Adrenal gland (tissue), 9 donors: ENCODE measurements at regions not wholly inside any gene's neighbourhood (a gene's known extent, or its start where the extent isn't known, plus 50 kb on each side); places are given as distances from the start of the nearest gene placed in this dataset.

Experiments
- DNase-seq, 7 donors: peaks; one replicate each; pipeline ENCODE4 v3.0.0-alpha.2; 2019 to 2020
- H3K27ac ChIP-seq, 5 donors: fragments of 200-600 bp; sonication (generic) in 4 of 5; 1 replicate in 3 of 5; 2 replicates in 2 of 5; pipeline versions ENCODE4 v1.5.1 to v1.8.0; 2016 to 2020; ENCODE audit warnings: mild to moderate bottlenecking in 1 of 5
- H3K27me3 ChIP-seq: fragments of 200-600 bp; 2 replicates; pipeline ENCODE4 v1.8.0; 2021
- H3K36me3 ChIP-seq, 2 donors: fragments of 200-600 bp; replicated peaks in 1 of 2; 1 replicate in 1 of 2; 2 replicates in 1 of 2; pipeline versions ENCODE4 v1.5.1 to v1.8.0; 2018 to 2022
- H3K4me1 ChIP-seq, 2 donors: fragments of 200-600 bp; replicated peaks in 1 of 2; 1 replicate in 1 of 2; 2 replicates in 1 of 2; pipeline versions ENCODE4 v1.5.1 to v1.8.0; 2018 to 2021
- H3K4me3 ChIP-seq, 4 donors: fragments of 200-600 bp; sonication (generic) in 3 of 4; one replicate each; pipeline ENCODE4 v1.5.1; 2016 to 2018
- H3K9me3 ChIP-seq, 3 donors: fragments of 200-600 bp; sonication (generic) in 1 of 3; replicated peaks in 1 of 3; 1 replicate in 2 of 3; 2 replicates in 1 of 3; pipeline versions ENCODE4 v1.5.1 to v1.8.0; 2016 to 2021
- CTCF ChIP-seq, 6 experiments: fragments of 450-650 bp in 4 of 6; fragments of 200-600 bp in 2 of 6; sonication (generic) in 1 of 6; IDR thresholded peaks; 1 replicate in 5 of 6; 2 replicates in 1 of 6; pipeline versions ENCODE4 v1.5.1 to v1.8.0; 2016 to 2021; ENCODE audit warnings: antibody characterized with exemption in 6 of 6, mild to moderate bottlenecking in 2 of 6, moderate library complexity in 1 of 6
- POLR2A ChIP-seq, 2 donors: fragments of 450-650 bp; IDR thresholded peaks; one replicate each; pipeline ENCODE4 v1.6.1; 2017; ENCODE audit warnings: antibody characterized with exemption in 2 of 2, mild to moderate bottlenecking in 2 of 2, moderate library complexity in 1 of 2
- WGBS, 4 donors: extraction: QIAGEN DNeasy Blood & Tissue Kit in 2 of 4; methylation state at CpG; one replicate each; pipeline versions ENCODE4 v1.1.5 to v1.1.7; 2013 to 2017; 5-methylcytosine and 5-hydroxymethylcytosine counted together
- intact Hi-C, 2 donors: fragments of 100-400 bp; cut with DNase I; formaldehyde crosslinking; loops; one replicate each; pipeline versions ENCODE4 v1.14.1 to v1.15.0; 2022 to 2023
- donor health status: healthy with polysubstance abuse.
- donor health status: Bipolar disorder and iron deficiency.
- donor health status: DM: yes; HTN: yes; CAD: no.
- donor health status: DM: no; HTN: no; CAD: no.
- donor health status: DM: no; HTN: no; CAD: no.

- Histone ChIP-seq H3K4me3 (no peak overlapping the region), H3K27ac (no peak overlapping the region), H3K9me3 (no peaks in the 10 kb centered on the region), H3K27me3 (no peaks in the 10 kb centered on the region), H3K36me3 (no peaks in the 10 kb centered on the region), H3K4me1 (no peaks in the 10 kb centered on the region)
- no peak for TF ChIP-seq POLR2A (IDR thresholded peaks at IDR 0.05)
- no peak for TF ChIP-seq CTCF (IDR thresholded peaks at IDR 0.05)
- no peak for DNase-seq
- intact Hi-C loops = no loop called here
Measured at GRCh38 chr5:87190687-87191086, 77.0 kb upstream of the RASA1 start.

- Histone ChIP-seq H3K27ac (no peak overlapping the region), H3K27me3 (no peaks in the 10 kb centered on the region), H3K36me3 (no peaks in the 10 kb centered on the region), H3K9me3 (no peaks in the 10 kb centered on the region), H3K4me1 (no peaks in the 10 kb centered on the region), H3K4me3 (no peak overlapping the region)
- DNase-seq = no peak
- TF ChIP-seq POLR2A (IDR thresholded peaks at IDR 0.05) (no peak), CTCF (IDR thresholded peaks at IDR 0.05) (no peak)
- intact Hi-C loops = no loop called here
Measured at GRCh38 chr5:87191645-87192044, 76.0 kb upstream of the RASA1 start.

DNA sequence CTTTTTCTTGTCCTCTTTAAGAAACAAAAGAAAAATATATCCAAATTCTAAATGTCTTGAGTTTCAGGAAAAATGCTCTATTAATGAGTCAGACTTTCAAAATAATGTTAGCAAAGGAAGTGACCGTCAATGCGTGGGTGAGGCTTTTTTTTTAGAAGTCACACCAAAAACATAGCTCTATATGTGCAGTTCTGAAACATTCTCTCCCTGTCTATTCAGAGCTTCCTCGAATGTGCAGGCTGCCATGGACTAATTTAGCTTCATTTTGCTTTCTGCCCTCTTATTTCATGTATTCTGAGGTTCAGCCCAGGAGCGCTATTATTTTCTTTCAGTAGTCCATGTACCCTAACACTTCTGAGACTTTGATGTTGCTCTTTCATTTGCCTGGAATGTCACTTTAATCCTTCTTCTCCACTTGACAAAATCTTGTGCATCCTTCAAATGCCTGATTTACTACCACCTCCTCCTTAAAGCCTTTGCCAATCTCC is 72.5 kb upstream of the RASA1 start:
- H3K4me3 ChIP-seq = no peak overlapping the region
- TF ChIP-seq CTCF (IDR thresholded peaks at IDR 0.05) (no peak), POLR2A (IDR thresholded peaks at IDR 0.05) (no peak)
- H3K36me3 ChIP-seq = no peaks in the 10 kb centered on the region
- no peaks in the 10 kb centered on the region for H3K4me1 ChIP-seq
- 44 to 59% (median 58%) methylated on average over 4 of the region's 4 CpGs for WGBS, 4 donors
- no peaks in the 10 kb centered on the region for H3K27me3 ChIP-seq
- no peaks in the 10 kb centered on the region for H3K9me3 ChIP-seq
- no peak overlapping the region for H3K27ac ChIP-seq
- DNase-seq = no peak
- intact Hi-C loops = no loop called here

- Histone ChIP-seq H3K36me3 (no peaks in the 10 kb centered on the region), H3K27me3 (no peaks in the 10 kb centered on the region), H3K4me1 (no peaks in the 10 kb centered on the region), H3K27ac (no peak overlapping the region), H3K4me3 (no peak overlapping the region), H3K9me3 (no peaks in the 10 kb centered on the region)
- TF ChIP-seq POLR2A (IDR thresholded peaks at IDR 0.05) (no peak), CTCF (IDR thresholded peaks at IDR 0.05) (no peak)
- intact Hi-C loops = no loop called here
- WGBS, 4 donors = 62 to 73% (median 68%) methylated on average over 3 of the region's 3 CpGs
- no peak for DNase-seq
Measured at GRCh38 chr5:87195616-87196015, 72.1 kb upstream of the RASA1 start.
